ENCODE measurements at regions not wholly inside any gene's neighbourhood (a gene's known extent, or its start where the extent isn't known, plus 50 kb on each side); places are given as distances from the start of the nearest gene placed in this dataset. TPM values are rescaled to one million over a fixed set of nuclear protein-coding genes. Genes with fewer than 3 reads are reported as not detected.

- DNase-seq (ENCODE audit: low read depth): no peak
Observed at GRCh38 chr4:110289601-110290100, 91.2 kb upstream of the ELOVL6 start.

DNA sequence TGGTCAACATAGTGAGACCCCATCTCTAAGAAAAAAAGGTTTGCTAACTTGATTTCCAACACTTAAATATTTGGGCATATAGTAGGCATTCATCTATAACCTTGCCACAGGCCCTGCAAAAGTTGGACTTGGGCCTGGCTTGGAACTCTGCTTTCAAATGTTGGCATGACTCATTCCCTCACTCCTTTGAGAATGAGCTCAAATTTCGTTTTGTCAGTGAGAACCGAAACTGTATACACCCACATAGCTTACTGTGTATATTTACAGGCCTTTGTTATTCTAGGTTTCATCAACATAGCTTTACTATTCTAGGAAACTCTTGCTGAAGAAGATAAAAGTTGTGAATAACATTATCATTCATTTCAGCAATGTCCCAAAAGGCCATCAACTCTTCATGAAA is 88.7 kb upstream of the ELOVL6 start:
- DNase-seq (ENCODE audit: low read depth): peak; percentile 75

DNA sequence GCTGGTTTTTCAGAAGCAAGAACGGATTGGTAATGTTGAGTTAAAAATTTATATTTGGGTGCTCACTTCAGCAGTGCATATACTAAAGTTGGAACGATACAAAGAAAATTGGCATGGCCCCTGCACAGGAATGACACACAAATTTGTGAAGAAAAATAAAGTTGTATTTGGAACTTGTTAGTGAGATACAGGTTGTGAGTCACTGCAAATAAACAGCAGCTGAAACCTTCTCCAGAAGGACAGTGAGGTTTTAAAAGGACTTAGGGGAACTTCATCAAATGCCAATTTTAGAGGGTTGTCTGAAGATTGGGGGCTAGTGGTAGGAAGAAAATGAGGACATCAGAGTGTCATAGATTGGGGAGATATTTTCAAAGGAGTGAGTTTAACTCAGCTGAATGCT is 79.7 kb upstream of the ELOVL6 start:
- no peak for DNase-seq (ENCODE audit: low read depth)

DNA sequence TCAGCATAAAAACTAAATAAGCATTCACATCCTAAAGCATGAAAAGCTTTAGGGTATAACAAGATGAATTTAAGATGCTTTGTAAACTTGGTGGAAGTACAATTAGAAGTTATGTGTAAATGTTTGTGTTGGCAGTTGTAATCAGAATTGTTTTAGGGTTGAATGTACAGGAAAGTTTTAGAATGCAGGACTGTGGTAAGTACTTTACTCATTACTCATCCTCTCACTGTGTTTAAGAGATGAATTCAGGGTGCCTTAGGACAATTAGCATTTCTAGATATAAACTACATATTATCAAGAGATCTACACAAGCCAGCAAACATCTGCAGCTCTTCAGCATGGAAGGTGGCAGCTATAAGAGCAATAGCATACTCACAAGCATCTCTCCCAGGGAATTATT is 77.5 kb upstream of the ELOVL6 start:
- DNase-seq (ENCODE audit: low read depth): peak; percentile 18

GRCh38 chr4:110271986-110272385 is 73.6 kb upstream of the ELOVL6 start:
- DNase-seq (ENCODE audit: low read depth): no peak

DNA sequence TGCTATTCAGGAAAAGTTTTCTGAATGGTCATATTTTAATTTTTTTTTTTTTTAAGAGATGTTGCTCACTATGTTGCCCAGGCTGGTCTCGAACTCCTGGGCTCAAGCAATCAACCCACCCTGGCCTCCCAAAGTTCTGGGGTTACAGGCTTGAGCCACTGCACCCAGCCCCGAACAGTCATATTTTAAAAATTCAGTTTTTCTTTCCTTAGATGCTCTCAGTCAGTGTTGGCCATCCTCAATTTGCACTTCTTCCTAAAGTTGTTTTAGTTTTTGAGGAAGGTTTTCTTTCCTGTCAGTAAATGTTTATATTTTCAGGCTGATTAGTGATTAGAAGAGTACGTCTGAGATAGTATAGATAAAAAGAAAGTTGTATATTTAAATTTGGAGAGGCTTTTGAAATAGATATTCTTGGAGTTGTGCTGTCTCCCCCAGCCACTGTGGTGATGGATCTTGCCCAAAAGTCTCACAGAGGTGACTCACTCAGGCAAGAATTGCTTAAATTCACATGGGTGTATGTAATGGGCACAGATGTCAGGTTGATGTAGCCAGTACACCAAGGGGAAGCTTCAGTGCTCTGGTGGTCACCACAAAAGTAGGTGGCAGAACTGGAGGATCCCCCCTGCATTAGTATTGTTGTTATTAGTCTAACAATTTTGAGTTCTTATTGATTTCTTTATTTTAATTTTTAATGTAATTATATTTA is 72.2 kb upstream of the ELOVL6 start:
- DNase-seq (ENCODE audit: low read depth): peak; percentile 63

GRCh38 chr4:110268790-110269189 is 70.4 kb upstream of the ELOVL6 start:
- DNase-seq (ENCODE audit: low read depth): no peak

DNA sequence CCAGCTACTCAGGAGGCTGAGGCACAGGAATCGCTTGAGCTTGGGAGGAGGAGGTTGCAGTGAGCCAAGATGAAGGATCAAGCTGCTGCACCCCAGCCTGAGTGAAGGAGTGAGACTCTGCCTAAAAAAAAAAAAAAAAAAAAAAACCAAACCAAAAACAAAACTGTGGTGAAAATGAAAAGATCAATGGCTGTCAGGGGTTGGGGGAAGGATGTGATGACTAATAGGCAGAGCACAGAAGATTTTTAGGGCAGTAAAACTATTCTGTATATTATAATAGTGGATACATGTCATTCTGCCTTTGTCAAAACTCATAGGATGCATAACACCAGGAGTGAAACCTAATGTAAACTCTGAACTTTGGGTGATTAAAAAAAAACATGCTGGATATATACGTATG is 69.9 kb upstream of the ELOVL6 start:
- no peak for DNase-seq (ENCODE audit: low read depth)

DNA sequence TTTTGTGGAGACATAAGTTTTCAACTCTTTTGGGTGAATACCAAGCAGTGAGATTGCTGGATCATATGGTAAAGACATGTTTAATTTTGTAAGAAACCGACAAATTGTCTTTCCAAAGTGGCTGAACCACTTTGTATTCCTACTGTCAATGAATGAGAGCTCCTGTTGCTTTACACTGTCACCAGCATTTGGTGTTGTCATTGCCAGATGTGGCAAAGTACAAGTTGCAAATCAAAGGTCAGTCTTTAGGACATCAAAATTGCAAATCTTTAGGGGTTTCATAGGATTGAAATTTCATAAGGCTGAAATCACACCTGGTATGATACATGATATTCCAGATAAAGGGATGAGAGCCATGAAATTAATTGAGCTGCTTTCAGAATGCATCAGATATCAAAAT is 67.7 kb upstream of the ELOVL6 start:
- DNase-seq (ENCODE audit: low read depth): no peak

DNA sequence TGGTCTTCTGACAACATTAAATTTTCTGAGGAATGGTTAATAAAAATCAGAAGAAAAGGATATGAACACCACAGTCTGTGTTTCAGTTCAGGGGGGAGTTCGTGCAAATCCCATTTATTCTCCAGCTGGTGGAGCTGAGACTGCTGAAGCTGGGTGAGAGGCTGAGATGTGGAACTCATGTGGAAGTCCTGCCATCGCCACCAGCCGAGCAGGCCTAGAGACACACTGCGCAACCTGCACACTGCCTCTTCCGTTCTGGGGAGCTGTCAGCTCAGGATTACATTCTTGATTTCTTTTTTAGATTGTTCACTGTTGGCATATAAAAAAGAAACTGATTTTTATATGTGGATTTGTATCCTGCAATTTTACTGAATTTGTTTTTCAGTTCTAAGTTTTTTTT is 66.6 kb upstream of the ELOVL6 start:
- DNase-seq (ENCODE audit: low read depth): no peak

DNA sequence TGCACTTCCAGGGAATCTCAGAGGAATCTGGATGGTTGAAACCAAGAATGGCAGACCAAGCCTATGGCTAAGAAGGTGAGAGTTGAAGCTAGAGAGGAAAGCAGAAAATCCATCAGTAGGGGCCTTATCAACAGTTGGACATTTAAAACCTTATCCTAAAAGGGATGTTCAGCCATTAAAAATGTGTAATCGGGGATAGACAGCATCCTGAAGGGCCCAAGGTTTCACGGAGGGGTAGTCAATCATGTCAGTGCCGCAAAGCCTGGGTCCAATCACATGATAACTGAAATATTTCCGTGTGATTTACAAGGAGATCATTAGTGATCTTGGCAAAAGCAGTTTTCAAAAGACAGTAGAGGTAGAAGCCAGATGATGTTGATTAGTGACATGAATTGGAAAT is 61.9 kb upstream of the ELOVL6 start:
- DNase-seq (ENCODE audit: low read depth): no peak

GRCh38 chr4:110250023-110250387 is 51.6 kb upstream of the ELOVL6 start:
- DNase-seq (ENCODE audit: low read depth): no peak

DNA sequence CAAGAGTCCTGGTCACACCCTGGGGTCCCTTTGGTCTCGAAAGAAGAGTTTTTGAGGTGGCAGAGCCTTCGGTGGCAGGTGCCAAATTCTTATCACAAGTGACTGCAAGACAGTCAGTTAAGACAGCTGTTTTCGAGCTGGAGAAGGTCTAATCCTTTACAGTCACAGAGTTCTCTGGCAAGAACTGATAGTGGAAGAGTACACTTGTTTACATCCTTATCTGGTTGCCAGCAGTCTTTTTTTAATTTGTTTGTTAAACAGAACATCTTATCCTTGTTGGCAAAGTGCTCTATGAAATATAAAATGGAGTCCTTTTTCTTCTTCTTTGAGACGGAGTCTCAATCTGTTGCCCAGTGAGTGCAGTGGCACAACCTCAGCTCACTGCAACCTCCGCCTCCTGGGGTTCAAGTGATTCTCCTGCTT is 50.4 kb upstream of the ELOVL6 start:
- no peak for DNase-seq (ENCODE audit: low read depth)

Small RNA genes lying in the stretch of these regions (small RNA-seq; reads per million reads assigned to genes)
- gene AC108145.1 (not detected), gene HSBP1P2 (not detected), gene RNU6-205P (not detected)

Measured in HT1080 (cell line).